WERI-Rb-1 (cell line): ENCODE measurements at regions not wholly inside any gene's neighbourhood (a gene's known extent, or its start where the extent isn't known, plus 50 kb on each side); places are given as distances from the start of the nearest gene placed in this dataset.

ENCODE experiments used
- DNase-seq: peaks from one replicate; pipeline ENCODE4 v3.0.0-alpha.2; 2020
- H3K27ac ChIP-seq: fragments of 250-450 bp; sonication (Bioruptor Pico); 2 replicates; pipeline ENCODE4 v1.5.1; 2020; ENCODE audit warnings: mild to moderate bottlenecking, moderate library complexity
- H3K27me3 ChIP-seq: fragments of 250-450 bp; sonication (Bioruptor Pico); 2 replicates; pipeline ENCODE4 v1.5.1; 2021; ENCODE audit warnings: mild to moderate bottlenecking, low read depth, moderate library complexity; ENCODE audit not compliant: insufficient read depth, severe bottlenecking
- H3K36me3 ChIP-seq: fragments of 250-450 bp; sonication (Bioruptor Pico); 2 replicates; pipeline ENCODE4 v1.5.1; 2020; ENCODE audit warnings: mild to moderate bottlenecking, moderate library complexity
- H3K4me3 ChIP-seq: 2 replicates; pipeline ENCODE4 v1.5.1; 2011; ENCODE audit warnings: low read depth, mild to moderate bottlenecking, control low read depth, low read length
- H3K9me3 ChIP-seq: fragments of 250-450 bp; sonication (Bioruptor Pico); 2 replicates; pipeline ENCODE4 v1.5.1; 2021; ENCODE audit warnings: mild to moderate bottlenecking, moderate library complexity; ENCODE audit not compliant: severe bottlenecking
- CTCF ChIP-seq: IDR thresholded peaks from 2 replicates; pipeline ENCODE4 v1.5.1; 2011; ENCODE audit warnings: low read depth, mild to moderate bottlenecking, control low read depth, inconsistent platforms, low read length

DNA sequence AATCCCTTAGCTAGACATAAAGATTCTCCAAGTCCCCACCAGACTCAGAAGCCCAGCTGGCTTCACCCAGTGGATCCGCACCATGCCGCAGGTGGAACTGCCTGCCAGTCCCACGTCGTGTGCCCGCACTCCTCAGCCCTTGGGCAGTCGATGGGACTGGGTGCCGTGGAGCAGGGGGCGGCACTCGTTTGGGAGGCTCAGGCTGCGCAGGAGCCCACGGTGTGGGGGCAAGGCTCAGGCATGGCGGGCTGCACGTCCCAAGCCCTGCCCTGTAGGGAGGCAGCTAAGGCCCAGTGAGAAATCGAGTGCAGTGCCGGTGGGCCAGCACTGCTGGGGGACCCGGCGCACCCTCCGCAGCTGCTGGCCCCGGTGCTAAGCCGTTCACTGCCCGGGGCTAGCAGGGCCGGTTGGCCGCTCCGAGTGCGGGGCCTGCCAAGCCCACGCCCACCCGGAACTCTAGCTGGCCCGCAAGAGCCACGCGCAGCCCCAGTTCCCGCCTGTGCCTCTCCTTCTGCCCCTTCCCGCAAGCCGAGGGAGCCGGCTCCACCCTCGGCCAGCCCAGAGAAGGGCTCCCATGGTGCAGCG is 95.9 kb upstream of the DTNBP1 start:
- Histone ChIP-seq H3K4me3 (no peak overlapping the region), H3K9me3 (peaks cover 12% of the 10 kb centered on the region), H3K27me3 (no peaks in the 10 kb centered on the region), H3K27ac (no peak overlapping the region), H3K36me3 (no peaks in the 10 kb centered on the region; the same call in 1 of the 2 replicates)
- no peak for DNase-seq
- no peak for TF ChIP-seq CTCF

GRCh38 chr6:15755526-15755925 is 92.7 kb upstream of the DTNBP1 start:
- DNase-seq: no peak
- H3K27ac ChIP-seq: no peak overlapping the region
- H3K27me3 ChIP-seq: no peaks in the 10 kb centered on the region
- TF ChIP-seq CTCF: no peak
- H3K9me3 ChIP-seq: peaks cover 12% of the 10 kb centered on the region
- H3K4me3 ChIP-seq: no peak overlapping the region
- no peaks in the 10 kb centered on the region; the same call in 1 of the 2 replicates for H3K36me3 ChIP-seq

DNA sequence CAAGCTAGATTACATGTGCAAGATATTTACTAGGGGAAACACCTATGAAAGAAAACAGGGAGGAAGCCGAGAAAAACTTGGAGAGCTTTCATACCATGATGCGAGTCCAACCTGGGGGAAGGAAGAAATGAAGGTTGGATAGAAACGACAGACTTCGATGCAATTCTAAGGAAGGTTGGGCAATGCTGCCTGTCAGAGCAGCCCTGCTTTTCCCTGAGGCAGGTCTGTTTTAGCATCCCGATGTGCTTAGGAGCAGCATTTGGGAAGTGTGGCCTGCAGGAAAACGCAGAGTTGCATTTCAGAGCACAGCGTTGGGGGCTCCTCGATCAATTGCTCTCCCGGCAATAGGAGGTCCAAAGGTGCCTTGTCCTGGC is 91.9 kb upstream of the DTNBP1 start:
- Histone ChIP-seq H3K36me3 (no peaks in the 10 kb centered on the region; the same call in 1 of the 2 replicates), H3K27me3 (no peaks in the 10 kb centered on the region), H3K9me3 (peaks cover 12% of the 10 kb centered on the region), H3K27ac (no peak overlapping the region), H3K4me3 (no peak overlapping the region)
- TF ChIP-seq CTCF: no peak
- no peak for DNase-seq

DNA sequence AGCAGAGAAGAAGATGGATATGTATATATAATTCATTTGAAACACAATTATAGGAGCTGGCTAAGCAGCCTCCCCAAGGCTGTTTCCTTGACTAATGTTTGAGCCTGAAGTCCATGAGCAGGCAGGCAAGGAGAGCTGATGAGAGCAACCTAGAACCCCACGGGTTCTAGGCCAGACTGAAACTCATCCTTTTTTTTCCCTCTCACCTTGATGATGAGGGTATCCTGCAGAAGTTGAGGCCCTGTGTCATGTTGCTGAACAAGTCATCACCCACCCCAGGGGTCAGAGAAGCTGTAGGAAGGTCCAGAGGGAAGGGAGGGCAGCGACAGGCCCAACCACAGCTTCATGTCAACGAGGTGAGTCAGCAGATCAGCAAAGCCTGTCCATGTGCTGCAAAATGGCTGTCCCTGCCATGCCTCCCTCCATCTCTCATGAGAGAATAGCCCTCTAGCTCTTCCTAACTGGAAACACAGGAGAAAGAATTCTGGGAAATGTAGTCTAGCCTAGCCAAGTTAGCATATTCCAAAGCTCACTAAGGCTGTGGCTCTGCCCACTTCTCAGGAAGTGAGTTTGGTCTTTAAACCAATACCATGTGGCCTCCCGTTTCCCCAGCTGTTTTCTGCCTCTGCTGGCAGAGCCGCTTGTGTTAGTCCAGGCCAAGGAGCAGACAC is 91.3 kb upstream of the DTNBP1 start:
- no peaks in the 10 kb centered on the region; the same call in 1 of the 2 replicates for H3K36me3 ChIP-seq
- no peak overlapping the region for H3K4me3 ChIP-seq
- no peak for TF ChIP-seq CTCF
- DNase-seq: no peak
- H3K27me3 ChIP-seq: no peaks in the 10 kb centered on the region
- H3K27ac ChIP-seq: no peak overlapping the region
- peaks cover 12% of the 10 kb centered on the region for H3K9me3 ChIP-seq

GRCh38 chr6:15752820-15753219 is 90.0 kb upstream of the DTNBP1 start:
- Histone ChIP-seq H3K9me3 (peaks cover 6% of the 10 kb centered on the region), H3K36me3 (no peaks in the 10 kb centered on the region; the same call in 1 of the 2 replicates), H3K27ac (no peak overlapping the region), H3K27me3 (no peaks in the 10 kb centered on the region), H3K4me3 (no peak overlapping the region)
- peak; percentile 50 for DNase-seq
- TF ChIP-seq CTCF: peak; percentile 42; the same call in 1 of the 2 replicates
